Esophagus muscularis mucosa (tissue), 4 donors: ENCODE measurements at regions not wholly inside any gene's neighbourhood (a gene's known extent, or its start where the extent isn't known, plus 50 kb on each side); places are given as distances from the start of the nearest gene placed in this dataset.

Source experiments
- CTCF ChIP-seq, 3 experiments: fragments of 200-600 bp in 2 of 3; fragments of 450-650 bp in 1 of 3; sonication (generic) in 2 of 3; IDR thresholded peaks; one replicate each; pipeline ENCODE4 v1.5.1; 2017 to 2019; ENCODE audit warnings: antibody characterized with exemption in 3 of 3, mild to moderate bottlenecking in 2 of 3, moderate library complexity in 1 of 3
- EP300 ChIP-seq: sonication (generic); formaldehyde crosslinking; IDR thresholded peaks from one replicate; pipeline ENCODE4 v1.6.1; 2017; ENCODE audit warnings: antibody characterized with exemption
- POLR2A ChIP-seq: fragments of 450-650 bp; IDR thresholded peaks from one replicate; pipeline ENCODE4 v1.6.1; 2017; ENCODE audit warnings: antibody characterized with exemption, moderate library complexity, mild to moderate bottlenecking, low read depth
- POLR2AphosphoS5 ChIP-seq, 2 donors: sonication (generic); formaldehyde crosslinking; IDR thresholded peaks; one replicate each; pipeline ENCODE4 v1.6.1; 2017; ENCODE audit warnings: antibody characterized with exemption in 2 of 2

GRCh38 chr4:128450326-128451120 is 162.9 kb upstream of the PGRMC2 start:
- TF ChIP-seq EP300: no peak
- TF ChIP-seq POLR2A: no peak
- TF ChIP-seq CTCF (IDR thresholded peaks at IDR 0.05): no peak
- no peak for TF ChIP-seq POLR2AphosphoS5 (IDR thresholded peaks at IDR 0.05)
